Astrocyte (in vitro differentiated cells and primary cell): ENCODE measurements at regions not wholly inside any gene's neighbourhood (a gene's known extent, or its start where the extent isn't known, plus 50 kb on each side); places are given as distances from the start of the nearest gene placed in this dataset.

ENCODE experiments used
- DNase-seq: peaks from one replicate; pipeline ENCODE4 v3.0.0-alpha.2; 2010; ENCODE audit warnings: low read depth
- FAIRE-seq: peaks from 2 replicates; lab custom pipeline; 2011; peaks lifted over from hg19 to GRCh38; lab: Jason Lieb, UNC
- H2AFZ ChIP-seq: 2 replicates; pipeline ENCODE4 v1.6.0; 2012; ENCODE audit warnings: low read depth, low read length, inconsistent platforms
- H3K27ac ChIP-seq: 2 replicates; pipeline ENCODE4 v1.5.1; 2011; ENCODE audit warnings: low read depth, low read length, inconsistent platforms
- H3K27me3 ChIP-seq: 2 replicates; pipeline ENCODE4 v1.6.0; 2011; ENCODE audit warnings: low read length, inconsistent platforms; ENCODE audit not compliant: insufficient read depth
- H3K36me3 ChIP-seq: 2 replicates; pipeline ENCODE4 v1.5.1; 2011; ENCODE audit warnings: low read length, inconsistent platforms; ENCODE audit not compliant: insufficient read depth
- H3K4me1 ChIP-seq: 2 replicates; pipeline ENCODE4 v1.5.1; 2011; ENCODE audit warnings: low read length, inconsistent platforms; ENCODE audit not compliant: insufficient read depth
- H3K4me2 ChIP-seq: 2 replicates; pipeline ENCODE4 v1.6.0; 2012; ENCODE audit warnings: low read length, inconsistent platforms
- H3K4me3 ChIP-seq: 2 replicates; pipeline ENCODE4 v1.5.1; 2011; ENCODE audit warnings: low read depth, mild to moderate bottlenecking, low read length, inconsistent platforms; ENCODE audit not compliant: insufficient read depth
- H3K79me2 ChIP-seq: 2 replicates; pipeline ENCODE4 v1.6.0; 2012; ENCODE audit warnings: mild to moderate bottlenecking, low read length, inconsistent platforms; ENCODE audit not compliant: insufficient read depth
- H3K9ac ChIP-seq: 2 replicates; pipeline ENCODE4 v1.6.0; 2012; ENCODE audit warnings: mild to moderate bottlenecking, low read length, inconsistent platforms
- H3K9me3 ChIP-seq: 2 replicates; pipeline ENCODE4 v1.5.1; 2012; ENCODE audit warnings: low read depth, mild to moderate bottlenecking, low read length, inconsistent platforms; ENCODE audit not compliant: insufficient read depth
- H4K20me1 ChIP-seq: 2 replicates; pipeline ENCODE4 v1.6.0; 2012; ENCODE audit warnings: low read length, inconsistent platforms; ENCODE audit not compliant: insufficient read depth
- H3K27ac Mint-ChIP-seq: one replicate; pipeline ENCODE4 v1.8.0; 2021; ENCODE audit warnings: mild to moderate bottlenecking, mixed read lengths; ENCODE audit not compliant: unreplicated experiment
- H3K27me3 Mint-ChIP-seq: one replicate; pipeline ENCODE4 v1.8.0; 2021; ENCODE audit warnings: low read depth, mixed read lengths; ENCODE audit not compliant: unreplicated experiment
- H3K36me3 Mint-ChIP-seq: one replicate; pipeline ENCODE4 v1.8.0; 2021; ENCODE audit warnings: low read depth, mixed read lengths; ENCODE audit not compliant: unreplicated experiment
- H3K4me1 Mint-ChIP-seq: one replicate; pipeline ENCODE4 v1.8.0; 2021; ENCODE audit warnings: low read depth, mixed read lengths; ENCODE audit not compliant: unreplicated experiment
- H3K4me3 Mint-ChIP-seq: one replicate; pipeline ENCODE4 v1.8.0; 2021; ENCODE audit warnings: mild to moderate bottlenecking, moderate library complexity, mixed read lengths; ENCODE audit not compliant: unreplicated experiment
- H3K9me3 Mint-ChIP-seq: one replicate; pipeline ENCODE4 v1.8.0; 2021; ENCODE audit warnings: mild to moderate bottlenecking, mixed read lengths; ENCODE audit not compliant: unreplicated experiment
- EZH2 ChIP-seq: IDR thresholded peaks from 2 replicates; pipeline ENCODE4 v1.6.1; 2012; ENCODE audit warnings: mild to moderate bottlenecking, low read length, inconsistent platforms; ENCODE audit not compliant: insufficient read depth
- TF ChIP-seq, protein P1 (sequence below): IDR thresholded peaks from 2 replicates; pipeline ENCODE4 v1.5.1; 2011; ENCODE audit warnings: low read depth, mild to moderate bottlenecking, inconsistent platforms, low read length, moderate library complexity; ENCODE audit not compliant: insufficient read depth

DNA sequence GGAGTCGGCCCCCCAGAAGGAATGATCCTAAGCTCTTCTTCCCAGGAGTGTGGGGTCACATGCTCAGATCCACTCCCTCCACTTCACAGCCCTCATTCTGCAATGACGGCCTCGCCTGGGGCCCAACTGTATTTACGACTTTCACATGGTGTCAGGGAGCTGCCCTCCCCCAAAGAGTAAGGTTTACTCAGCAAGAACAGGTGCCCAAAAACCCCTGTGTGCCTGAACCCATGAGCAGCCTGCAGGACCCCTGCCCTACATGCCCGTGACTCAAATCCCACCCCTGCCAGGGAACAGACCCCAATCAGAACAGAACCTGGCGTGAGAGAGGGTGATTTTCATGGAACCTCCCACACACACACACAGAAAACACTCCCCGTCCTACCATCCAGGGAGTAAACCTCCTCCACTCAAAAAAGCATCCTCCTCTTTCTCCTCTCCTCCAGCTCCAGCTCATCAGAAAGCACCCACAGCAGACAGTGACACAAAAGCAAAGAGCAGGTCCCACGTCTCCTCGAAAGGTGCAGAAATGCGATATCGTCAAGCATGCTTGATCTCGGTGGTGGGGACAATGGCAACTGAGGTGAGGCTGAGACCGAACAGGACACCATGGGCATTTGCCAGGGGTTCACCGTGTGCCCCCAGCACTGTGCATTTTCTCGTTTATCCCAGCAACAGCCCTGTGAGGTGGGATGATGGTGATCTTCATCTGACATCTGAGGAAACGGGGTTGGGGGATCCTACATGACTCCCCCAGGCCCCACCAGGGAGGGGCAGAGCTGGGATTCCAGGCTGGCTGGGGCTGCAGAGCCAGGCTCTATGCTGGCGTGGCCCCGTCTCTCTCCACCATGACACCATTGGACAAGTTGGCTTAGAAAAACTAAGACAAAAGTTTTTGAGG lies 397.9 kb downstream of the NPHP4 start:
- no peak overlapping the region for H3K4me3 ChIP-seq
- no peak overlapping the region for H3K4me2 ChIP-seq
- H3K36me3 ChIP-seq, result no peaks in the 10 kb centered on the region
- no peaks in the 10 kb centered on the region for H3K79me2 ChIP-seq
- H3K27me3 Mint-ChIP-seq, result peaks cover 22% of the 10 kb centered on the region
- H4K20me1 ChIP-seq, result no peaks in the 10 kb centered on the region
- no peak overlapping the region for H3K27ac ChIP-seq
- no peak overlapping the region for H2AFZ ChIP-seq
- no peaks in the 10 kb centered on the region for H3K4me1 Mint-ChIP-seq
- no peaks in the 10 kb centered on the region for H3K27me3 ChIP-seq
- FAIRE-seq, result no peak
- no peaks in the 10 kb centered on the region for H3K4me1 ChIP-seq
- DNase-seq, result no peak
- H3K4me3 Mint-ChIP-seq, result no peak overlapping the region
- peaks cover 10% of the 10 kb centered on the region for H3K9me3 Mint-ChIP-seq
- no peaks in the 10 kb centered on the region for H3K36me3 Mint-ChIP-seq
- H3K27ac Mint-ChIP-seq, result no peak overlapping the region
- H3K9ac ChIP-seq, result no peak overlapping the region
- TF ChIP-seq EZH2, result no peak
- TF ChIP-seq, protein P1, sequence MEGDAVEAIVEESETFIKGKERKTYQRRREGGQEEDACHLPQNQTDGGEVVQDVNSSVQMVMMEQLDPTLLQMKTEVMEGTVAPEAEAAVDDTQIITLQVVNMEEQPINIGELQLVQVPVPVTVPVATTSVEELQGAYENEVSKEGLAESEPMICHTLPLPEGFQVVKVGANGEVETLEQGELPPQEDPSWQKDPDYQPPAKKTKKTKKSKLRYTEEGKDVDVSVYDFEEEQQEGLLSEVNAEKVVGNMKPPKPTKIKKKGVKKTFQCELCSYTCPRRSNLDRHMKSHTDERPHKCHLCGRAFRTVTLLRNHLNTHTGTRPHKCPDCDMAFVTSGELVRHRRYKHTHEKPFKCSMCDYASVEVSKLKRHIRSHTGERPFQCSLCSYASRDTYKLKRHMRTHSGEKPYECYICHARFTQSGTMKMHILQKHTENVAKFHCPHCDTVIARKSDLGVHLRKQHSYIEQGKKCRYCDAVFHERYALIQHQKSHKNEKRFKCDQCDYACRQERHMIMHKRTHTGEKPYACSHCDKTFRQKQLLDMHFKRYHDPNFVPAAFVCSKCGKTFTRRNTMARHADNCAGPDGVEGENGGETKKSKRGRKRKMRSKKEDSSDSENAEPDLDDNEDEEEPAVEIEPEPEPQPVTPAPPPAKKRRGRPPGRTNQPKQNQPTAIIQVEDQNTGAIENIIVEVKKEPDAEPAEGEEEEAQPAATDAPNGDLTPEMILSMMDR, result no peak
- peaks cover 3% of the 10 kb centered on the region for H3K9me3 ChIP-seq

DNA sequence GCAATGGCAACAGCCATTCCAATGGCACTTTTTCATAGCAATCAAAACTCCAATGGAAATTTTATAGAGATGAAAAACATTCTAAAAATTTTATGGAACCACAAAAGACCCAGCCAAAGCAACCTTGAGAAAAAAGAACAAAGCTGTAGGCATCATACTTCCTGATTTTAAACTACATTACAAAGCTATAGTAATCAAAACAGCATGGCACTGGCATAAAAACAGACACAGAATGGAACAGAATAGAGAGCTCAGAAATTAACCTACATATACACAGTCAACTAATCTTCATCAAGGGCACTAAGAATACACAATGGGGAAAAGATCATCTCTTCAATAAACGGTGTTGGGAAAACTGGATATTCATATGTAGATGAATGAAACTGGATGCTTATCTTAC lies 401.5 kb downstream of the NPHP4 start:
- peaks cover 9% of the 10 kb centered on the region for H3K9me3 Mint-ChIP-seq

More for the DNA sequence above, 401.5 kb downstream of the NPHP4 start:
- H3K9me3 ChIP-seq, result peaks cover 2% of the 10 kb centered on the region
- H3K4me1 ChIP-seq, result no peaks in the 10 kb centered on the region
- no peaks in the 10 kb centered on the region for H3K27me3 ChIP-seq
- FAIRE-seq, result no peak
- Mint-ChIP-seq H3K27me3 (peaks cover 23% of the 10 kb centered on the region), H3K4me3 (no peak overlapping the region), H3K36me3 (no peaks in the 10 kb centered on the region), H3K27ac (no peak overlapping the region), H3K4me1 (no peaks in the 10 kb centered on the region)
- no peak for DNase-seq
- H2AFZ ChIP-seq, result no peak overlapping the region
- no peaks in the 10 kb centered on the region for H3K36me3 ChIP-seq
- no peak overlapping the region for H3K27ac ChIP-seq
- TF ChIP-seq, protein P1, result no peak
- no peak for TF ChIP-seq EZH2
- no peaks in the 10 kb centered on the region for H3K79me2 ChIP-seq
- no peak overlapping the region for H3K4me2 ChIP-seq
- no peak overlapping the region for H3K4me3 ChIP-seq
- no peaks in the 10 kb centered on the region for H4K20me1 ChIP-seq
- no peak overlapping the region for H3K9ac ChIP-seq
